HPDE6-E6E7 (cell line): ENCODE measurements at regions not wholly inside any gene's neighbourhood (a gene's known extent, or its start where the extent isn't known, plus 50 kb on each side); places are given as distances from the start of the nearest gene placed in this dataset.

ENCODE experiments used
- DNase-seq: peaks from one replicate; pipeline ENCODE4 v3.0.0; 2011; ENCODE audit warnings: missing footprints; ENCODE audit errors: extremely low spot score

GRCh38 chr1:30038134-30039025, 685.0 kb downstream of the MATN1 start:
- no peak for DNase-seq

GRCh38 chr1:30037251-30038118, 685.9 kb downstream of the MATN1 start:
- DNase-seq, result no peak

- DNase-seq, result no peak
Measured at GRCh38 chr1:30036666-30037065, 686.7 kb downstream of the MATN1 start.

- no peak for DNase-seq
Measured at GRCh38 chr1:30036229-30036547, 687.2 kb downstream of the MATN1 start.

GRCh38 chr1:30035522-30036228, 687.7 kb downstream of the MATN1 start:
- no peak for DNase-seq

GRCh38 chr1:30034627-30035521, 688.5 kb downstream of the MATN1 start:
- no peak for DNase-seq

GRCh38 chr1:30034105-30034626, 689.2 kb downstream of the MATN1 start:
- no peak for DNase-seq

GRCh38 chr1:30033256-30034104, 689.9 kb downstream of the MATN1 start:
- DNase-seq, result no peak

- DNase-seq, result no peak
Measured at GRCh38 chr1:30032302-30032701, 691.1 kb downstream of the MATN1 start.

- no peak for DNase-seq
Measured at GRCh38 chr1:30029677-30030076, 693.7 kb downstream of the MATN1 start.

- DNase-seq, result no peak
Measured at GRCh38 chr1:30028939-30029338, 694.4 kb downstream of the MATN1 start.

- DNase-seq, result no peak
Measured at GRCh38 chr1:30028283-30028682, 695.1 kb downstream of the MATN1 start.

- no peak for DNase-seq
Measured at GRCh38 chr1:30027247-30027646, 696.1 kb downstream of the MATN1 start.

GRCh38 chr1:30024411-30025195, 698.8 kb downstream of the MATN1 start:
- DNase-seq, result no peak

- DNase-seq, result no peak
Measured at GRCh38 chr1:30023339-30024022, 699.9 kb downstream of the MATN1 start.

- DNase-seq, result no peak
Measured at GRCh38 chr1:30014031-30014430, 709.4 kb downstream of the MATN1 start.

- DNase-seq, result no peak
Measured at GRCh38 chr1:30012455-30013440, 710.6 kb downstream of the MATN1 start.
